MCF 10A (cell line): ENCODE measurements at regions not wholly inside any gene's neighbourhood (a gene's known extent, or its start where the extent isn't known, plus 50 kb on each side); places are given as distances from the start of the nearest gene placed in this dataset.

Source experiments
- BruUV-seq: library from RNA; stranded (reverse); fragments of 400-500 nt; replicated peaks from 2 replicates; lab custom pipeline; 2021; lab: Mats Ljungman, UMichigan
- CTCF ChIA-PET: fragments of 300-600 bp; sonication (Branson Sonifier 250); formaldehyde crosslinking; extraction: SDS; loops from one replicate; lab custom pipeline; 2021; ENCODE audit warnings: antibody characterized with exemption, inconsistent platforms; lab: Yijun Ruan, JAX
- POLR2A ChIA-PET: fragments of 300-600, 350-650 bp; sonication (Branson Sonifier 250); formaldehyde crosslinking; extraction: SDS; loops from one replicate; lab custom pipeline; 2020; ENCODE audit warnings: antibody characterized with exemption, inconsistent platforms; lab: Yijun Ruan, JAX
- DNase-seq: peaks from one replicate; pipeline ENCODE4 v3.0.0-alpha.2; 2018; ENCODE audit not compliant: unreplicated experiment
- H3K27ac Mint-ChIP-seq: one replicate; pipeline ENCODE4 v1.8.0; 2022; ENCODE audit warnings: mild to moderate bottlenecking, low read depth, mixed read lengths; ENCODE audit not compliant: unreplicated experiment
- H3K27me3 Mint-ChIP-seq: one replicate; pipeline ENCODE4 v1.8.0; 2022; ENCODE audit warnings: mixed read lengths; ENCODE audit not compliant: insufficient read depth, unreplicated experiment
- H3K36me3 Mint-ChIP-seq: one replicate; pipeline ENCODE4 v1.8.0; 2022; ENCODE audit warnings: mild to moderate bottlenecking, moderate library complexity, mixed read lengths; ENCODE audit not compliant: insufficient read depth, unreplicated experiment
- H3K4me1 Mint-ChIP-seq: one replicate; pipeline ENCODE4 v1.8.0; 2022; ENCODE audit warnings: mixed read lengths; ENCODE audit not compliant: insufficient read depth, unreplicated experiment
- H3K4me3 Mint-ChIP-seq: one replicate; pipeline ENCODE4 v1.8.0; 2022; ENCODE audit warnings: mild to moderate bottlenecking, moderate library complexity, mixed read lengths; ENCODE audit not compliant: unreplicated experiment
- H3K9me3 Mint-ChIP-seq: one replicate; pipeline ENCODE4 v1.8.0; 2022; ENCODE audit warnings: mixed read lengths; ENCODE audit not compliant: unreplicated experiment
- CTCF ChIP-seq: fragments of 200-600 bp; IDR thresholded peaks from one replicate; pipeline ENCODE4 v1.8.0; 2022; ENCODE audit warnings: antibody characterized with exemption, mild to moderate bottlenecking; ENCODE audit not compliant: unreplicated experiment
- intact Hi-C: fragments of 100-400 bp; cut with micrococcal nuclease; formaldehyde crosslinking; loops from 2 replicates; pipeline ENCODE4 v1.14.1; 2022

GRCh38 chrX:147827070-147827469 is 84.6 kb upstream of the FMR1 start:
- Mint-ChIP-seq H3K27me3 (no peaks in the 10 kb centered on the region), H3K27ac (no peak overlapping the region), H3K4me1 (no peaks in the 10 kb centered on the region), H3K9me3 (peaks cover 20% of the 10 kb centered on the region), H3K4me3 (no peak overlapping the region), H3K36me3 (no peaks in the 10 kb centered on the region)
- BruUV-seq = no TSS peak
- no peak for TF ChIP-seq CTCF
- no peak for DNase-seq
- ChIA-PET CTCF (interaction anchor here (1.7 kb wide), 1 partner anchor 12 kb away, joined by 4 read pairs; no protein-coding TSS in a partner anchor), POLR2A (no interaction called here)
- intact Hi-C loops = no loop called here

- no TSS peak for BruUV-seq
- DNase-seq = no peak
- Mint-ChIP-seq H3K4me1 (peaks cover 5% of the 10 kb centered on the region), H3K4me3 (no peak overlapping the region), H3K9me3 (peaks cover 13% of the 10 kb centered on the region), H3K27me3 (no peaks in the 10 kb centered on the region), H3K27ac (no peak overlapping the region), H3K36me3 (no peaks in the 10 kb centered on the region)
- ChIA-PET CTCF (interaction anchor here (1.1 to 1.3 kb wide), 2 partner anchors 11 to 352 kb away, joined by 3 to 4 read pairs; no protein-coding TSS in a partner anchor), POLR2A (no interaction called here)
- TF ChIP-seq CTCF = no peak
- intact Hi-C loops = no loop called here
Measured at GRCh38 chrX:147828719-147829118, 83.0 kb upstream of the FMR1 start.

GRCh38 chrX:147832707-147833348 is 78.9 kb upstream of the FMR1 start:
- CTCF ChIA-PET = no interaction called here
- Mint-ChIP-seq H3K4me1 (peaks cover 5% of the 10 kb centered on the region), H3K27me3 (no peaks in the 10 kb centered on the region), H3K36me3 (no peaks in the 10 kb centered on the region), H3K9me3 (peaks cover 13% of the 10 kb centered on the region), H3K4me3 (no peak overlapping the region), H3K27ac (no peak overlapping the region)
- POLR2A ChIA-PET = no interaction called here
- intact Hi-C loops = loop anchor here (10.0 kb wide), 1 partner anchor 1558 kb away; no protein-coding TSS in a partner anchor
- no TSS peak for BruUV-seq
- no peak for DNase-seq
- no peak for TF ChIP-seq CTCF

- Mint-ChIP-seq H3K36me3 (no peaks in the 10 kb centered on the region), H3K27me3 (no peaks in the 10 kb centered on the region), H3K4me1 (no peaks in the 10 kb centered on the region), H3K4me3 (no peak overlapping the region), H3K9me3 (peaks cover 6% of the 10 kb centered on the region), H3K27ac (no peak overlapping the region)
- ChIA-PET POLR2A (interaction anchor here (0.6 kb wide), 1 partner anchor 72 kb away, joined by 3 read pairs; no protein-coding TSS in a partner anchor), CTCF (interaction anchor here (0.5 to 1.8 kb wide), 7 partner anchors 9 to 1772 kb away, joined by 3 to 14 read pairs (median 4); no protein-coding TSS in a partner anchor)
- peak; percentile 33 for DNase-seq
- peak; percentile 39 for TF ChIP-seq CTCF
- BruUV-seq = no TSS peak
- intact Hi-C loops = loop anchor here (10.0 kb wide), 1 partner anchor 1564 kb away; no protein-coding TSS in a partner anchor
Measured at GRCh38 chrX:147838465-147839131, 73.1 kb upstream of the FMR1 start.
